Liver (tissue), 7 donors: ENCODE measurements at regions not wholly inside any gene's neighbourhood (a gene's known extent, or its start where the extent isn't known, plus 50 kb on each side); places are given as distances from the start of the nearest gene placed in this dataset.
A peak's percentile ranks its signal among the peaks of the same experiment; 100 is the strongest.

Experiments
- DNase-seq: peaks from one replicate; pipeline ENCODE4 v3.0.0-alpha.2; 2017; ENCODE audit warnings: low spot score
- H3K27ac ChIP-seq, 2 donors: one replicate each; pipeline ENCODE4 v1.7.0; 2013; ENCODE audit warnings: inconsistent platforms in 2 of 2, low read length in 2 of 2, control low read depth in 1 of 2, low read depth in 1 of 2, mild to moderate bottlenecking in 1 of 2
- H3K27me3 ChIP-seq, 4 donors: one replicate each; pipeline versions ENCODE4 v1.6.1 to v1.7.0; 2013; ENCODE audit warnings: low read length in 3 of 4, inconsistent platforms in 1 of 4, mild to moderate bottlenecking in 1 of 4, moderate library complexity in 1 of 4; ENCODE audit not compliant: control insufficient read depth in 4 of 4, insufficient read depth in 4 of 4
- H3K36me3 ChIP-seq, 4 donors: one replicate each; pipeline versions ENCODE4 v1.6.1 to v1.7.0; 2013; ENCODE audit warnings: low read length in 3 of 4, mild to moderate bottlenecking in 3 of 4, low read depth in 1 of 4, moderate library complexity in 1 of 4; ENCODE audit not compliant: control insufficient read depth in 4 of 4, insufficient read depth in 3 of 4
- H3K4me1 ChIP-seq, 4 donors: one replicate each; pipeline versions ENCODE4 v1.6.1 to v1.7.0; 2013; ENCODE audit warnings: low read length in 3 of 4, mild to moderate bottlenecking in 3 of 4, moderate library complexity in 1 of 4; ENCODE audit not compliant: control insufficient read depth in 4 of 4, insufficient read depth in 4 of 4
- H3K4me3 ChIP-seq, 3 donors: one replicate each; pipeline versions ENCODE4 v1.6.1 to v1.7.0; 2013; ENCODE audit warnings: low read length in 3 of 3, control low read depth in 1 of 3, low read depth in 1 of 3, mild to moderate bottlenecking in 1 of 3
- H3K9ac ChIP-seq, 2 donors: one replicate each; pipeline ENCODE4 v1.7.0; 2013; ENCODE audit warnings: low read length in 2 of 2, mild to moderate bottlenecking in 2 of 2, moderate library complexity in 2 of 2, control low read depth in 1 of 2, low read depth in 1 of 2
- H3K9me3 ChIP-seq, 4 donors: one replicate each; pipeline versions ENCODE4 v1.6.1 to v1.7.0; 2013; ENCODE audit warnings: low read length in 3 of 4; ENCODE audit not compliant: control insufficient read depth in 4 of 4
- ATF3 ChIP-seq: IDR thresholded peaks from 2 replicates; pipeline ENCODE4 v1.6.1; 2016; ENCODE audit warnings: antibody characterized with exemption
- EGR1 ChIP-seq, 2 donors: IDR thresholded peaks; 2 replicates each; pipeline ENCODE4 v1.6.1; 2016 to 2018; ENCODE audit warnings: antibody characterized with exemption in 2 of 2, low read depth in 2 of 2
- FOXA1 ChIP-seq: IDR thresholded peaks from 2 replicates; pipeline ENCODE4 v1.6.1; 2016; ENCODE audit warnings: antibody characterized with exemption
- FOXA2 ChIP-seq: IDR thresholded peaks from 2 replicates; pipeline ENCODE4 v1.6.1; 2016; ENCODE audit warnings: antibody characterized with exemption
- GABPA ChIP-seq, 2 donors: IDR thresholded peaks in 1 of 2; conservative IDR thresholded peaks in 1 of 2; 2 replicates each; pipeline ENCODE4 v1.6.1; 2016; ENCODE audit warnings: antibody characterized with exemption in 2 of 2, mild to moderate bottlenecking in 1 of 2, moderate library complexity in 1 of 2
- HNF4A ChIP-seq, 2 donors: conservative IDR thresholded peaks; 2 replicates each; pipeline ENCODE4 v1.6.1; 2016; ENCODE audit warnings: antibody characterized with exemption in 2 of 2, mild to moderate bottlenecking in 2 of 2
- HNF4G ChIP-seq: IDR thresholded peaks from 2 replicates; pipeline ENCODE4 v1.6.1; 2016; ENCODE audit warnings: antibody characterized with exemption
- JUND ChIP-seq, 2 donors: IDR thresholded peaks; 2 replicates each; pipeline ENCODE4 v1.6.1; 2016; ENCODE audit warnings: antibody characterized with exemption in 2 of 2
- NR2F2 ChIP-seq: IDR thresholded peaks from 2 replicates; pipeline ENCODE4 v1.6.1; 2016; ENCODE audit warnings: antibody characterized with exemption
- REST ChIP-seq: IDR thresholded peaks from 2 replicates; pipeline ENCODE4 v1.6.1; 2016; ENCODE audit warnings: antibody characterized with exemption, mild to moderate bottlenecking
- RXRA ChIP-seq, 2 donors: IDR thresholded peaks; 2 replicates each; pipeline ENCODE4 v1.6.1; 2017 to 2018; ENCODE audit warnings: antibody characterized with exemption in 2 of 2, mild to moderate bottlenecking in 1 of 2
- SP1 ChIP-seq: IDR thresholded peaks from 2 replicates; pipeline ENCODE4 v1.6.1; 2018; ENCODE audit warnings: antibody characterized with exemption, mild to moderate bottlenecking
- TAF1 ChIP-seq: conservative IDR thresholded peaks from 2 replicates; pipeline ENCODE4 v1.6.1; 2016; ENCODE audit warnings: antibody characterized with exemption, mild to moderate bottlenecking
- YY1 ChIP-seq: IDR thresholded peaks from 2 replicates; pipeline ENCODE4 v1.6.1; 2016; ENCODE audit warnings: antibody characterized with exemption, mild to moderate bottlenecking
- WGBS: extraction: QIAGEN DNeasy Blood & Tissue Kit; methylation state at CpG from one replicate; pipeline ENCODE4 v1.1.7; 2013; 5-methylcytosine and 5-hydroxymethylcytosine counted together
- donor health status: healthy.
- donor health status: healthy.
- donor health status: healthy.
- donor health status: healthy.

GRCh38 chr16:85355515-85355837, 243.2 kb upstream of the CIBAR2 start:
- H3K9ac ChIP-seq = no peak overlapping the region

GRCh38 chr16:85356157-85356556, 243.9 kb upstream of the CIBAR2 start:
- no peaks in the 10 kb centered on the region for H3K27me3 ChIP-seq
- H3K36me3 ChIP-seq = no peaks in the 10 kb centered on the region
- no peak overlapping the region for H3K27ac ChIP-seq
- TF ChIP-seq ATF3 = no peak
- no peak for TF ChIP-seq NR2F2
- TF ChIP-seq SP1 = no peak
- no peak for TF ChIP-seq TAF1
- no peak for TF ChIP-seq GABPA (IDR thresholded peaks at IDR 0.05 in 1 of 2, conservative IDR thresholded peaks at IDR 0.05 in 1 of 2)
- no peak for TF ChIP-seq RXRA (IDR thresholded peaks at IDR 0.05)
- TF ChIP-seq YY1 = no peak
- TF ChIP-seq HNF4A (conservative IDR thresholded peaks at IDR 0.05) = no peak
- TF ChIP-seq HNF4G = no peak
- TF ChIP-seq FOXA2 = no peak
- no peak for TF ChIP-seq JUND (IDR thresholded peaks at IDR 0.05)
- WGBS = 96% methylated on average over 17 of the region's 17 CpGs
- no peak for DNase-seq
- H3K4me1 ChIP-seq = peaks cover 16 to 45% (median 29%) of the 10 kb centered on the region in 4 donors
- H3K9me3 ChIP-seq = no peaks in the 10 kb centered on the region
- no peak overlapping the region for H3K4me3 ChIP-seq
- H3K9ac ChIP-seq = no peak overlapping the region

More at GRCh38 chr16:85355515-85355837, 243.2 kb upstream of the CIBAR2 start:
- no peak overlapping the region for H3K4me3 ChIP-seq
- no peak overlapping the region for H3K27ac ChIP-seq
- no peak for DNase-seq
- no peaks in the 10 kb centered on the region for H3K36me3 ChIP-seq
- WGBS = 71% methylated on average over 7 of the region's 7 CpGs
- TF ChIP-seq JUND (IDR thresholded peaks at IDR 0.05) = peak in 1 of 2 donors; percentile 2
- no peak for TF ChIP-seq RXRA (IDR thresholded peaks at IDR 0.05)
- H3K4me1 ChIP-seq = peaks cover 19 to 46% (median 31%) of the 10 kb centered on the region in 4 donors
- no peaks in the 10 kb centered on the region for H3K27me3 ChIP-seq
- H3K9me3 ChIP-seq = no peaks in the 10 kb centered on the region

- H3K4me3 ChIP-seq = no peak overlapping the region
- TF ChIP-seq NR2F2 (no peak), FOXA2 (no peak), REST (no peak), EGR1 (IDR thresholded peaks at IDR 0.05; ENCODE audit: low read depth in 2 of 2) (no peak), YY1 (no peak), JUND (IDR thresholded peaks at IDR 0.05) (no peak), TAF1 (no peak), FOXA1 (no peak)
- H3K27me3 ChIP-seq = no peaks in the 10 kb centered on the region
- no peak for DNase-seq
- H3K27ac ChIP-seq = no peak overlapping the region
- no peak overlapping the region for H3K9ac ChIP-seq
- 95% methylated on average over 12 of the region's 12 CpGs for WGBS
- no peaks in the 10 kb centered on the region for H3K36me3 ChIP-seq
- H3K9me3 ChIP-seq = no peaks in the 10 kb centered on the region
- H3K4me1 ChIP-seq = peaks cover 18 to 48% (median 31%) of the 10 kb centered on the region in 4 donors
Measured at GRCh38 chr16:85357323-85357722, 245.1 kb upstream of the CIBAR2 start.
